GM18502 (cell line): ENCODE measurements at regions not wholly inside any gene's neighbourhood (a gene's known extent, or its start where the extent isn't known, plus 50 kb on each side); places are given as distances from the start of the nearest gene placed in this dataset.
"Not testable (repeated sequence)": the region's sequence is repeated elsewhere in the genome, so short reads cannot be mapped to it uniquely, and the experiment has no call there.

Source experiments
- ATAC-seq: cut with Tn5 transposase; IDR thresholded peaks from one replicate; pipeline ENCODE4 v1.9.1; 2021; ENCODE audit warnings: mild to moderate bottlenecking; ENCODE audit not compliant: unreplicated experiment, poor library complexity

DNA sequence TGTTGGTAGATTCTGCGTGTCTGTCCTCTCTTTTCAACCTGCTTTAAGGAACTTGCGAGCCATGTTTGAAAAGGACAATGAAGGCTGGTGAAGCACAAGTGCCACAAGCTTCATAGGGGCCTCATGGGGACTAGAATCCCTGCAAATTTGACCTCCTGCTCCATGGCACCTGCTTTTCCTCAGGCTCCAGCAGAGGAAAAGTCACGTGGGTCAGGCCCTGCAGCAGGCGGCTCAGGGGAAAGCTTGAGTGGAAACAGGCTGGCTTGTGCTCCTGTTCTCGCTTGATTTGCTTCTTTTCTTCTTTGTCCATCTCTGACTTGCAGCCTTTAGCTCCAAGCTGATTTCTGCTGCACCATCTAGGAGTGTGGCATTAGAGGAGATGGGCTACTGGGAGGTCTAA lies 187.6 kb upstream of the MAST4 start:
- no peak for ATAC-seq

DNA sequence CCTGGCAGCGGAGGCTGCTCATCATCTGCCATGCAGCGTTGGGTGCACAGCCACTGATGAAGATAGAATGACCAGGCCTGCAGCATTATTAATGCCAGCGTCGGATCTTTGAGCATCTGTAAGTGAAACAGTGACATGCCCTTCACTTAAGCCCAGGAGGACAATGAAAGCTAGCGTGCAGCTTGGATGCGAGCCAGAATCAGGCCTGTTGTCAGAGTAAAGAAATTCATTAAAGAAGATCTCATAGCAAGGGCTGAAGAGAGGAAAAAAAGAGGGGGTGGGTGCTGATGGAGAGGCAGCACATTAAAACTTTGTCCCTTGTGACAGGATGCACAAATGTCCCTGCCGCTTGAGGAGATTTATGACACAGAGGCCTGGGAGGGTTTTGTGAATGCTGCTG lies 186.1 kb upstream of the MAST4 start:
- ATAC-seq, result no peak

DNA sequence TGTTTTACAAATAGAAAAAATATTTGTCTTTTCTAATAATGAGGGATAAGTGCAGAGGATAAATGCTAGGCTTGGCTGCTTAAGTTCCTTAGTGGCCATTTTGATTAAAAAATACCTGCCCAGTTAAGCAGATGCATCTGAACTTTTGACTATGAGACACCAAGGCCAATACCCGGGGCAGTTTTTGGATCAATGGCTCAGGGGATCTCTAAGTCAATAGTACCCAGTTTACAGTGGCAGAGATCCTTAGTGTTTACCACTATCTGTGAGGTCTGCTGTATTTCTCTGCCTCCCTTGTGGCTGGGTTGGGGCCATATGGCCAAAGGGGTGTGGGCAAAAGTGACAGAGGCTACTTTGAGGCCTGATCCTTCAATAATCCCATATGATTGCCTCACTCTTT lies 184.5 kb upstream of the MAST4 start:
- no peak for ATAC-seq

DNA sequence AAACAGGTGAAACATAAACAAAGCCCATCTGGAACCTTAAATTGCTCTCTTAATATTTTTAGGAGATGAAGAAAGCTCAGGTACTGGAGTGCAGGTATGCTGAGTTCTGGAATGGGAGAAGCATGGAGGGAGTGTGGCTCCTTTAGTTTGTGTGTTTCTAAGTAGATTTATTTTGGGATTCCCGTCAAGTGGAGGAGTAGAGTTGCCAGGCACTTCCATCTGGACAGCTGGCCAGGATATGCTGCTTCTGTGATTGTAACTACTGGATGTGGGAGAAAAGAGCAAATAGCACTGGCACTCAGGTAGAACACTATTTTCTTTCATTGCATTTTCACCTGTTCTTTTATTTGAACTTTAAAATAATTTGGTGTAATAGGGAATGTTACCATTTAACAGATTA lies 182.3 kb upstream of the MAST4 start:
- ATAC-seq, result no peak

DNA sequence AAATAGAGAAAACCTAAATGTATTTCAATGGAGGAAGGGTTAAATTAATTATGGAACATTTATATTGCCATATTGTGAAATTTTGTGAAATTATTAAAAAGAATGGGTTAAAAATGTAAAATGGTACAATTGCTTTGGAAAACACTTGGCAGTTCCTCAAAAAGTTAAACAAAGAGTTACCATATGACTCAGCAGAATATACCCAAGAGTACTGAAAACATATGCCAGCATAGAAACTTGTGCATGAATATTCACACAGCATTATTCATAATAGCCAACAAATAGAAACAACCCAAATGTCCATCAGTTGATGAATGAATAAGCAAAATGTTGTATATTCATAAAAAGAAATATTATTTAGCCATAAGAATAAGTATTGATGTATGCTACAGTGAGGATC lies 181.0 kb upstream of the MAST4 start:
- no peak for ATAC-seq

DNA sequence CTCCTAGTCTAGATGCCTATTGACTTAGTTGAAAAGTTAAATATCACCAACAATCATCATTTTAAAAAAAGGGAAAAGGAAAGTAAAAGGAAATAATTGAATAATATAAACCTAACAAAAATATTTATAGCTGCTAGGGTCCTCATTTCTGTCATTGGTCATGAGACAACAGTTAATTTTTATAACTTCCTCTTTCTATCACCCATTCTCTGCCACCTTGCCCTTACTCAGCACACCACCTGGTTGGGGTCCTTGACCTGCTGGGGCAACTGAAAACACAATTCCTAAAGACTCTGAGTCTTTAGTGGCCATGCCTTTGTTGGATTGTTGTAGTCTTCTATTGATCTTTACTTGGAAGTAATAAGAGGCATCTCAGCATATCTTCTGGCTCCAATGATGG lies 179.5 kb upstream of the MAST4 start:
- ATAC-seq, result no peak

DNA sequence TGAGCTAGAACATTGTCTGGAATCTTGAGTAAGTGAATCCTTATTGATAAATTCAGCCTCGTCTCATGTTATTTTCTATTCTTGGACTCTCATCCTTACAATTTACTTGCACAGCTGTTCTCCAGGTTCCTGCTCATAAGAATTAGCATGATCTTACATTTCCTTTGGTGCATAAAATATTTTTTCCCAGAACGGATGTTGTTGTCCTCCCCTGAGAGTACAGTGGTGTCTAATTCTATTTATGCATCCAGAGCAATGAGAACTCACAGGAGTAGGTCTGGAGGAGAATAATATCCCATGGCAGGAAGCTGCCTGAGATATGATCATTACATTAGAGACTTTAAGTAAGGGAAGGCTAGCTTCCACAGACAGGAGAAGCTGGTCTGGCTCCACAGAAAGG lies 178.4 kb upstream of the MAST4 start:
- no peak for ATAC-seq

DNA sequence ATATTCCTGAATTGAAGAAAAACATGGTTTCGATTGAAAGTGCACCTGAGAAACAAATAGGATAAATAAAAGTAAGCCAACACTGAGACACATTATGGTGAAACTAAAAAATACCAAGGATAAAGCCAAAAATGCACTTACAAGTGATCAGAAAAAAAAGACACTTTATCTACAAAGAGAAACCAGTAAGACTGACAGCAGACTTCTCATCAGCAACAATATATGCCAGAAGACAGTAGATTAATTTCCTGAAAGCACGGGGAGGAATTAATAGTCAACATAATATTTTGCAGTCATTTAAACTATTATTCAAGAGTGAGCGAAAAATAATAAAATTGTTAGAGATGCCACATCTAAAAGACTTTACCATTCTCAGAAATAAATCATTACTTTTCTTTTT lies 172.7 kb upstream of the MAST4 start:
- no peak for ATAC-seq

DNA sequence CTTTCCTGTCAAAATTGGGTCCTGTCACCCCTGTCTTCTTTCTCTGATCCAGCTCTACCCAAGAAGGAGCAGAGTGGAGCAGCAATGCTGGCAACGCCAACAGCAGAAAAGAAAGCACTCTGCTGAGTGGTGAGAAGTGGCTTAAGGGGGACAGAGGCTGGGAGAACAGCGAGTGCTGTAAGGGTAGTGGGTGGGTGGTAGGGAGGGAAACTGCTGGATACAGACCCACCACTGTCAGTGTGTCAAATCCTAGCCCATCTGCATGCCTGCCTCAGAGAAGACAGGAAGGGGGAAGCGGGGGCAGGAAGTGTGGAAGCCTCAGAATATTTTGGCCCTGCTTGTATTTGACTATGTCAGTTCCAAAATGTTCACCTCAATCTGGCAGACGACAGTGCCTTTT lies 170.4 kb upstream of the MAST4 start:
- no peak for ATAC-seq

DNA sequence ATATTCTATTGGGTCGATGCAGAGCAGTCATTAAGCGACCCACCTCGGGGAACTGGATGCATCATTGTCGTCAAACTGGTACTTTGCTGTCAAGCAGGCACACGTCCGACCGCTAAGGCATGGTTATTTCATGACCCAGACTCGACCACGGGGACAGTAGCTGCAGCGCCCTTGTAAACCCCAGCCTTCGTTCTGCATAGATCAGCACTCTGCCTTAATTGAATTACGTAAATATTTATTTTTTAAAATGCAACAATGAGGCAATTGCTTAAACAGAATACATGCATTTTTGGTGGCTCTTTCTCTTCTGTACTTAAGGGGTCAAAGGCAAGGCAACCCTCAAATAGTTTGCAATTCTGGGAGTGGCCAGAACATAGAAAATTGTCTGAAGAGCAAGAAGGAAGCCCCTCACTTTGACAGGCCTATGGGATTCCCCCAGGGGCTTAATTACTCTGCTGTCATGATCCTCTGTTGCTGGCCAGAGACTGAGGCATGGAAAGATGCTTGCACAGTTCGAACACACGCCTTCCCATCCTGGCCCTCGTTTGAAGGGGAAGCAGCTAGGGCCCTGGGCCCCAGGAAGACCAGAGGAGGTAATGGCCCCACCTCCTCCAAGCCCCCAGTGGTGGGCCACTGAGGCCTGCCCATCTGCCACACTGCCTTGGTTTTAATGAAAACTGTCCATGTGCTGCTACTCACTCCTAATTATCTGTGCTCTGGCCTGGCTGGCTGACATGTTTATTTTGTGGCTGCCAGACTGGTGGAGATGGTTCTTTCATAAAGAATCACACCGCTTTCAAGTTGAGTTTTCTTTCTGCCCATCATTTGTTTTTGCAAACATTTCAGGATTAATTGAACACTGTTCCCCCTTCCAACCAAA lies 169.7 kb upstream of the MAST4 start:
- ATAC-seq, result no peak

DNA sequence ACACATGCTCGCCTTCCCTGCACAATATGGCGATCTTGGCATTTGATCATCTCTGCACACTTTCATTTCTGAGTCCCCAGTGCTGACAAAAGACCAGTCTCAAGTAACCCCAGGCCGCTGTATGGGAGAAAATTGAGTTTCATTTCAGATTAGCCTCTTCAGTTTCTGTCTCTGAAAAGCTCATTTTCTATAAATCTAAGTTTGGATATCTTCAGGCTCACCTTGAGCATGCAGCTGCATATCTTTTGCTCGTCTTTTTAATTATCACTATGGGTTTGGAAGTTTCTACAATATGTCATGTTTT lies 169.1 kb upstream of the MAST4 start:
- ATAC-seq, result no peak

DNA sequence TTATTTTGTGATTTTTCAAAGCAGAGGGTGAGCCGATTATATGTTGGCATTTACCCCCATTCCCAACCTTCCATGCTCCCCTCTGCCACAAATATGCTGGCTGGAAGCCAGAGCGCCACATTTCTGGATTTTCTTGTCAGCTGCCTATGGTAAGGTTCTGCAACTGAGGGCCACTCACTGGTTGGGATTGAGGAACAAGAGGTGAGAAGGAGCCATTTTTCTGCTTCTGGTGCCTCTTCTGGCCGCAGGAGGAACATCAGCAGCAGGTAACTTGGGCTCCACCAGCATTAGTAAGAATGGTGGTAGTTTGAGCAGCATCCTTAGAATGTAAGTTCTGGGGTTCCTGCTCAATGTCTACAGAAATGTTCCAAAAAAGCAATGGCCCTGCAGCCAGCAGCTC lies 159.5 kb upstream of the MAST4 start:
- no peak for ATAC-seq

DNA sequence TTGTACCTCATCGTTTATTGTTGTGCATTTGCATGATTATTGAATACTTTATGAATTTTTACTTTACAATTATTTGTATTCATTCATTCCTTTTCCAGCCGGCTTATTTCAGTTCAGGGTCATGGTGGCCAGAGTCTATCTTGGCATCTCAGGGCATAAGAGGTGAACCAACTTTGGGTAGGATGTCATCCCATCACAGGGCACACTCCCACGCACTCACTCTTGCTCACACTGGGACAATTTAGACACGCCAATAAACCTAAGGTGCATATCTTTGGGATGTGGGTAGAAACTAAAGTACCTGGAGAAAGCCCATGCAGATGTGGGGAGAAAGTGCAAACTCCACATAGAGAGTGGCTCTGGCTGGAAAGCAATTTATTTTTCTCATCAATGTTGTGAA lies 158.1 kb upstream of the MAST4 start:
- no peak for ATAC-seq

DNA sequence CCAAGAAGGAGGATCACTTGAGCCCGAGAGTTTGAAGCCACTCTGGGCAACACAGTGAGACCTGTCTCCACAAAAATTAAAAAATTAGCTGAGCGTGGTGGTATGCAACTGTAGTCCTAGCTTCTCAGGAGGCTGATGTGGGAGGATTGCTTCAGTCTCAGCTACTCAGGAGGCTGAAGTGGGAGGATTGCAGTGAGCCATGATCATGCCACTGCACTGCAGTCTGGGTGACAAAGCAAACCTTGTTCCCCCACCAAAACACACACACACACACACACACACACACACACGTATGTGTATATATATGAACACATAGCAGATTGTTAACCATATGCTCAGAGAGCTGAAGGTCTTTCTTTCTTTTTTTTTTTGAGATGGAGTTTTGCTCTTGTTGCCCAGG lies 157.5 kb upstream of the MAST4 start:
- ATAC-seq, result no peak

DNA sequence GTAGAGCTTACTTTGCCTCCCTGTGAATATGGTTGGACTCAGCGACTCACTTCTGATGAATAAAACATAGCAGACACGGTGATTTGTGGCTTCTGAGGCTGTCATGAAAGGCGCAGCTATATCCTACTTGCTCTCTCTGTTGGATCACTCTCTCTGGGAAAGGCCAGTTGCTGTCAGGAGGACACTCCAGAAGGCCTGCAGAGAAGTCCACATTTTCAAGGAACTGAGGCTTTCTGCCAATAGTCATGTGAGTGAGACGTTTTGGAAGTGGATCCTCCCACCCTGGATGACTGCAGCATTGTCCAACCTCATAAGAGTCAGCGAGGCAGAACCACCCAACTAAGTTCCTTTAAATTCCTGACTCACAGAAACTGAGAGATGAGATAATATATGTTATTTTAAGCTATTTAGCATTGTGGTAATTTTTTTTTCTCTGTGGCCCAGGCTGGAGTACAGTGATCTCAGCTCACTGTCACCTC lies 156.0 kb upstream of the MAST4 start:
- no peak for ATAC-seq

DNA sequence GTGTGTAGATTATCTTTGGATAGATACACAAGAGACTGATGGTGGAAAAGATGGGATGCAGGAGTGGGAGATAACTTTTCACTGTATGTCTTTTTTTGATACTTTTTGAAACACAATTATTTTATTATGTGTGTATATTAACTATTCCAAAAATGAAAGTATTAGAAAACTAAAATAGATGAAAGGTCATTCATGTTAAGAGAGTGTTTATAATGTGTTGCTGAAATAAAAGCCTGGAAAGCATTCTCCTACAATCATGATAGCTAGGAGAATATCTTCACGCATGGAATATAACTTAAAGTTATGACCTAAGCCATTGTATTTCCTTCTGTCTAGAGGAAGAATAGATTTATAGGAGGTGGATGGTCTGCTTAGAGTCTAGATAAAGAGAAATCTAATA lies 154.8 kb upstream of the MAST4 start:
- ATAC-seq, result no peak

DNA sequence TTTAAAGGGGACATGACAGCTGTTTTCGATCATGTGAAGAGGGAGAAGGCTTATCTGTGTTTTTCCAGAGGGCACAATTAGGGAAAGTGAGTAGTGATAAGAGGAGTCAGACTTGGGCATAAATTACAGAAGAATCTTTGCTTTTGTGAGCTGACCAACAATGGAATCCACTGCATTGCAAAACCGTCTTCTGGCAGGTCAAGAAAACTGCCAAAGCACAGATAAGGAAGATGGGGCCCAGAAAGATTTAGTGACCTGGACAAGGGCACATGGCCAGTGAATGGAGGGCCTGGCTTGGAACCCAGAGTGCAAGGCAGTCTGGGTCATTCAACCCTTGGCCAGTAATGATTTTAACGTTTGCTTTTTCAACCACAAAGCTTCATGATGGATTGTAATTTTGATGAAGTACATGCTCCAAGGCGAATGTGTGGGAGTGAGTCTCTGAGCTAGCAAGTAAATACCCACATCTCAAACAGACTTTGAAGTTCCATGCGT lies 153.2 kb upstream of the MAST4 start:
- no peak for ATAC-seq

DNA sequence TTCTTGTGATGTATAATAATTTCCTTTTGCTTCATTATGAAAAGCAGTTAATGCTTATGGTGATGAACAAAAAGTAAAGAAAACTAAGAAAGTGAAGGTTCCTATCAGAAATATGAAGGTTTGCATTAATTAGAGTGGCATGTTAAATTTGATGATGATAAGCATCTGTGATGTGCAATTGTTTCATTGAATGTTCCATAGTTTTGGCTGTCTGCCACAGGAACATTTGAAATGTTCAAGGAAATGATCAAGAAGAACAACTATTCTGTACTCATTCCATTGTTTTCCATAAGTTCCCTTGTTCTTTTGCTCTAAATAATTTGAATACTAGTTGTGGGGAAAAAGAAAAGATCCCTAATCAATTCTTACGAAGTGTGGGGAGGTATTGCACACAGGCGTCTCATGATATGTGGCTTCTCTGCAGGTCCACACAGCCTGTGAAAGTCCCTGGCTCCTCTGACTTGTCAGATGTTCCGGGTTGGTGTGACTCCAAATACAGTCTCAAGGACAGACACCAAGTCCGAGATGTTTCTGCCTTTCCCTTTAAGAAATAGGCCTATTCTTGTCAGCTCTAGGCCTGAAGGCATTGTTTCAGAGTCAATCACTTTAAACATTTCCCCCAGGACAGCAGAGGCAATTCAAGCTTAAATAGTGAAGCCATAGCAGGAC lies 152.6 kb upstream of the MAST4 start:
- ATAC-seq, result no peak

DNA sequence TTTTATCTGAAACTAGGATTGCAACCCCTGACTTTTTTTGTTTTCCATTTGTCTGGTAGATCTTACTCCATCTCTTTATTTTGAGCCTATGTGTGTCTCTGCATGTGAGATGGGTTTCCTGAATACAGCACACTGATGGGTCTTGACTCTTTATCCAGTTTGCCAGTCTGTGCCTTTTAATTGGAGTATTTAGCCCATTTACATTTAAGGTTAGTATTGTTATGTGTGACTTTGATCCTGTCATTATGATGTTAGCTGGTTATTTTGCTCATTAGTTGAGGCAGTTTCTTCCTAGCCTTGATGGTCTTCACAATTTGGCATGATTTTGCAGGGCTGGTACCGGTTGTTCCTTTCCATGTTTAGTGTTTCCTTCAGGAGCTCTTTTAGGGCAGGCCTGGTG lies 148.1 kb upstream of the MAST4 start:
- not testable (repeated sequence) for ATAC-seq

DNA sequence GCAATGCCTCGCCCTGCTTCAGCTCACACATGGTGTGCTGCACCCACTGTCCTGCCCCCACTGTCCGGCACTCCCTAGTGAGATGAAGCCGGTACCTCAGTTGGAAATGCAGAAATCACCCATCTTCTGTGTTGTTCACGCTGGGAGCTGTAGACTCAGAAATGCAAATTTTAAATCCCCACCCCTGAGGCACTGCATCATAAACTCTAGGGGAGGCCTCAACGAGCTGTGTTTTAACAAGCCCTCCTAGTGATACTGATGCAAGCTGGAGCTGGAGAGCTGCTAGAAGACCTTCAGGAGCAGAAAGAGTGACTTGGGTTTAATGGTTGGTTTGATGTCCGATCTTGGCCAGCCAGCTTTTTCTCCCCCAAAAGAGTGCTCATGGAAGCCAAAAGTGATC lies 146.0 kb upstream of the MAST4 start:
- no peak for ATAC-seq

DNA sequence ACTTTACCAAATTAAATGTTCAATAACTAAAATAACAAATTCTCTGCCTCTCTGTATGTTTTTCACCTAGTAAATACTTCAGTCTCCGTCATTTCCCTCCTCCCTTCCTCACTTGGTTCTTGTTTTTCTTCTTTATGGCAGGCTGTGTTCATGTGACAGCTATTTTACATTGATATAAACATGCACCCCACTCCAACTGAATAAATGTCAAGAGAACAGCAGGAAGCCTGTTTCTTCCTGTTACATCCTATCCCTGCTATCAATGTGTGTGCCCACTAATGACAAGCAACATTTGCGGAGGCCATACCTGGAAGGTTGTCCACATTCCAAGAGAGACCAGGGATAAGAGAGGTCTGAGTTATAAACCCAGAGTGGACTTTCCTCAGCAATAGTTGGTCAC lies 145.2 kb upstream of the MAST4 start:
- no peak for ATAC-seq

DNA sequence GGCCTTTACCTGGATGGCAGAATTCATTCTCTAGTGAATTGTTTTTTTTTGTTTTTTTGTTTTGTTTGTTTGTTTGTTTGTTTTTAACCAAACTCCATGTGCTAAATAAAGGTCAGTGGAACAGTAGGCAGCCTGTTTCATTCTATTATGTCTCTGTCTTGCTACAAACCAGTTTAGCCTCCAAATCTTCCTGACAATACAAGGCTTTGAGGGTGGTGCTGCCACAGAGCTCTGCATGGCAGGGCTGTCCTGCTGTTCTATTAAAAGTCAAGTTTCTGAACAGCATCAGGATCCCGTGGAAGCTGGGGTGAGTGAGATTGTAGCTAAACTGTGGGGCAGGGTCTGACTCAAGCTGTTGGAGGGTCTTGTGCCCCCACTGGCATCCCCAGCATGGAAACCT lies 144.1 kb upstream of the MAST4 start:
- ATAC-seq, result no peak
